A673 (cell line): ENCODE measurements at regions not wholly inside any gene's neighbourhood (a gene's known extent, or its start where the extent isn't known, plus 50 kb on each side); places are given as distances from the start of the nearest gene placed in this dataset.

Source experiments
- BruUV-seq: library from RNA; stranded (reverse); fragments of 400-500 nt; replicated peaks from 2 replicates; lab custom pipeline; 2021; lab: Mats Ljungman, UMichigan
- CTCF ChIA-PET: fragments of 300-600 bp; sonication (Branson Sonifier 250); formaldehyde crosslinking; loops from one replicate; lab custom pipeline; 2022; ENCODE audit warnings: antibody characterized with exemption; lab: Charles Lee
- POLR2A ChIA-PET: fragments of 300-600 bp; sonication (Branson Sonifier 250); formaldehyde crosslinking; loops from one replicate; lab custom pipeline; 2022; ENCODE audit warnings: antibody characterized with exemption; ENCODE audit not compliant: low non-redundant PET; lab: Charles Lee
- DNase-seq: peaks from one replicate; pipeline ENCODE4 v3.0.0-alpha.2; 2015; ENCODE audit warnings: low spot score
- H3K27ac ChIP-seq: fragments of 200-600 bp; sonication (generic); 2 replicates; pipeline ENCODE4 v1.5.1; 2016; ENCODE audit warnings: mixed run types, low read depth, mild to moderate bottlenecking, mixed read lengths, antibody characterized with exemption, low read length; ENCODE audit not compliant: poor library complexity, severe bottlenecking
- H3K27me3 ChIP-seq: fragments of 200-600 bp; sonication (generic); replicated peaks from 2 replicates; pipeline ENCODE4 v1.6.1; 2017; ENCODE audit warnings: mixed run types, low read depth, mild to moderate bottlenecking, mixed read lengths, antibody characterized with exemption, low read length; ENCODE audit not compliant: insufficient read depth, poor library complexity
- H3K36me3 ChIP-seq: fragments of 200-600 bp; sonication (generic); 2 replicates; pipeline ENCODE4 v1.6.1; 2016; ENCODE audit warnings: mixed run types, mild to moderate bottlenecking, mixed read lengths, antibody characterized with exemption, low read length; ENCODE audit not compliant: insufficient read depth, poor library complexity, severe bottlenecking
- H3K4me1 ChIP-seq: fragments of 200-600 bp; sonication (generic); 2 replicates; pipeline ENCODE4 v1.6.1; 2017; ENCODE audit warnings: mixed run types, mild to moderate bottlenecking, mixed read lengths, antibody characterized with exemption, low read length; ENCODE audit not compliant: insufficient read depth, poor library complexity, severe bottlenecking
- H3K4me3 ChIP-seq: fragments of 200-600 bp; sonication (generic); 2 replicates; pipeline ENCODE4 v1.5.1; 2016; ENCODE audit warnings: low read depth, mixed run types, mild to moderate bottlenecking, mixed read lengths, low read length; ENCODE audit not compliant: poor library complexity, severe bottlenecking
- H3K9me3 ChIP-seq: fragments of 200-600 bp; sonication (generic); 2 replicates; pipeline ENCODE4 v1.6.1; 2016; ENCODE audit warnings: mixed run types, low read depth, mild to moderate bottlenecking, mixed read lengths, antibody characterized with exemption, low read length; ENCODE audit not compliant: poor library complexity, severe bottlenecking
- EZH2 ChIP-seq: fragments of 200-600 bp; sonication (generic); IDR thresholded peaks from 2 replicates; pipeline ENCODE4 v1.6.1; 2017; ENCODE audit warnings: borderline replicate concordance, low read depth, mild to moderate bottlenecking, mixed read lengths, antibody characterized with exemption, low read length; ENCODE audit not compliant: poor library complexity, severe bottlenecking
- intact Hi-C: fragments of 100-400 bp; cut with micrococcal nuclease; formaldehyde crosslinking; loops from one replicate; pipeline ENCODE4 v1.10.0; 2022; ENCODE audit not compliant: unreplicated experiment
- TF ChIP-seq, protein P1 (sequence below): fragments of 300-800, 200-600 bp; sonication (generic); conservative IDR thresholded peaks from 2 replicates; pipeline ENCODE4 v1.5.1; 2017; ENCODE audit warnings: low read depth, mild to moderate bottlenecking, antibody characterized with exemption, low read length, moderate library complexity, mixed read lengths

DNA sequence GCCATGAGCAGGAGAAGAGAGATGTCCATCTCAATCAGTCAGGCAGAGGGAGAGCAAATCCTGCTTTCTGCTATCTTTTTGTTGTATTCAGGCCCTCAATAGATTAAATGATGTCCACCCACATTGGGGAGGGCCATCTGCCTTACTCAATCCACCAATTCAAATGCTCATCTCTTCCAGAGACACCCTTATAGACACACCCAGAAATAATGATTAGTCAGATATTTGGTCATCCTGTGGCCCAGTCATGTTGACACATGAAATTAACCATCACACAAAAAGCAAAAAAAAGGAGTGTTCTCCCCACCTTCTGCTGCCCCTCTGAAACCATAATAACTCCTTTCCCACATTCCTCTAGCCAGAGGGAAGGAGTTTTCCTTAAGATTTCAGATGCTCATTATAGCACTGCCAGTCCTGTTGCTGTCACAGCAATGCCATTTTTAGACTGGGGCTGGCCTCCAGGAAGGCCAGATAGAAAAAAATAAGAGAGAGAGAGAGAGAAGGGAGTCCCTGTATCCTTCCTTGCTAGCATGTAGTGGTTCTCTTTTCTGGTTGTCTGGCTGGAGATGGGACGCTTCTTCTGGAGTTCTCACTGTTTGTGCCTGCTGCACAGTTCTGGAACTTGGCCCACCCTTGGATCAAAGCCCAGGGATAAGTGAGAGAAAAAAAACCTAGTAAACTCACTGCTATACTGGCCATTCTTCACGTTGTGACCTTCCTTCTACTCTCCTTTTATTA is 177.7 kb downstream of the RBM46 start:
- intact Hi-C loops: no loop called here
- H3K27ac ChIP-seq: no peak overlapping the region
- H3K9me3 ChIP-seq: no peaks in the 10 kb centered on the region
- H3K4me3 ChIP-seq: no peak overlapping the region
- ChIA-PET CTCF (no interaction called here), POLR2A (no interaction called here)
- H3K36me3 ChIP-seq: no peaks in the 10 kb centered on the region
- DNase-seq: no peak
- TF ChIP-seq, protein P1, sequence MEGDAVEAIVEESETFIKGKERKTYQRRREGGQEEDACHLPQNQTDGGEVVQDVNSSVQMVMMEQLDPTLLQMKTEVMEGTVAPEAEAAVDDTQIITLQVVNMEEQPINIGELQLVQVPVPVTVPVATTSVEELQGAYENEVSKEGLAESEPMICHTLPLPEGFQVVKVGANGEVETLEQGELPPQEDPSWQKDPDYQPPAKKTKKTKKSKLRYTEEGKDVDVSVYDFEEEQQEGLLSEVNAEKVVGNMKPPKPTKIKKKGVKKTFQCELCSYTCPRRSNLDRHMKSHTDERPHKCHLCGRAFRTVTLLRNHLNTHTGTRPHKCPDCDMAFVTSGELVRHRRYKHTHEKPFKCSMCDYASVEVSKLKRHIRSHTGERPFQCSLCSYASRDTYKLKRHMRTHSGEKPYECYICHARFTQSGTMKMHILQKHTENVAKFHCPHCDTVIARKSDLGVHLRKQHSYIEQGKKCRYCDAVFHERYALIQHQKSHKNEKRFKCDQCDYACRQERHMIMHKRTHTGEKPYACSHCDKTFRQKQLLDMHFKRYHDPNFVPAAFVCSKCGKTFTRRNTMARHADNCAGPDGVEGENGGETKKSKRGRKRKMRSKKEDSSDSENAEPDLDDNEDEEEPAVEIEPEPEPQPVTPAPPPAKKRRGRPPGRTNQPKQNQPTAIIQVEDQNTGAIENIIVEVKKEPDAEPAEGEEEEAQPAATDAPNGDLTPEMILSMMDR: no peak
- TF ChIP-seq EZH2: no peak
- no peaks in the 10 kb centered on the region for H3K27me3 ChIP-seq
- BruUV-seq: no TSS peak
- H3K4me1 ChIP-seq: no peaks in the 10 kb centered on the region

DNA sequence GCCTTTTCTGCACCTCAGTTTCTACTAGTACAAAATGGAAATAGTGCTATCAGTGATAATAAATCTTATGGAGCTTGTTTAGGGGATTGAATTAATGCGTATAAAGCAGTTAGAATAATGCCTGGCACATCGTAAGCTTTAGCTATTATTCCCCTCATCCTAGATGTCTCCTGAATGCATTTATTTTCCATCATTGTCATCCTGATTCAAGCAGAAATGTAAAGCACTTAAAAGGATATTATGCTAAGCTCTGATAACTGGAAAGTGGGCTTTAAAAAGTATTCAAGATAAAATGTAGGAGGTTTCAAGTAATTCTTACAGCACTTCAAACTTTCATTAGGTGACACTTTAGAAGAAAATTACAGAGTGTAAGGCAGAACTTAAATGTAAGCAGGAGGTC is 178.7 kb downstream of the RBM46 start:
- intact Hi-C loops: no loop called here
- no TSS peak for BruUV-seq
- Histone ChIP-seq H3K4me3 (no peak overlapping the region), H3K4me1 (no peaks in the 10 kb centered on the region), H3K27me3 (no peaks in the 10 kb centered on the region), H3K9me3 (no peaks in the 10 kb centered on the region), H3K27ac (no peak overlapping the region), H3K36me3 (no peaks in the 10 kb centered on the region)
- ChIA-PET POLR2A (no interaction called here), CTCF (no interaction called here)
- DNase-seq: no peak
- no peak for TF ChIP-seq EZH2
- TF ChIP-seq, protein P1: no peak

DNA sequence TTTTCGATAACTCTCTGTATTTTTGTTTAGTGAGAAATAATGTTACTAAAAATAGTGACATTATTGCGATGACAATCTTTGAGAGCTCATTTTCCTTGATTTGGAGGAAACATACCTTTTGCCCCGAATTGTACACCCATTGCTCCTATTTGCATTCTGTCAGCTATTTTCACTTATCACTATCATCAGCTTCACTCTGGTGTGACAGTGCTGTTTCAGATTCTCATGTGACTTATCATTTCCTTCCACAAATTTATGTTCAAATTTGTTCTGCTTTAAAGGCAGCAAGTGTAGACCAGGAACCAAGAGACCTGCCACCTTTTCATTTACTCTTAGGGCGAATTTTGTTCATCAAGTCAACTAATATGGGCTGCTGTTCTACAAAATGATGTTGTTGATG is 179.4 kb downstream of the RBM46 start:
- Histone ChIP-seq H3K27me3 (no peaks in the 10 kb centered on the region), H3K9me3 (no peaks in the 10 kb centered on the region), H3K36me3 (no peaks in the 10 kb centered on the region), H3K4me1 (no peaks in the 10 kb centered on the region), H3K27ac (no peak overlapping the region), H3K4me3 (no peak overlapping the region)
- TF ChIP-seq EZH2: no peak
- TF ChIP-seq, protein P1: no peak
- ChIA-PET CTCF (no interaction called here), POLR2A (no interaction called here)
- DNase-seq: no peak
- no TSS peak for BruUV-seq
- intact Hi-C loops: no loop called here
